Loucy (cell line): ENCODE measurements at regions not wholly inside any gene's neighbourhood (a gene's known extent, or its start where the extent isn't known, plus 50 kb on each side); places are given as distances from the start of the nearest gene placed in this dataset.

Source experiments
- H2AFZ ChIP-seq: fragments of 200-600 bp; sonication (generic); 2 replicates; pipeline ENCODE4 v1.6.0; 2016; ENCODE audit warnings: antibody characterized with exemption, mild to moderate bottlenecking, low read length, moderate library complexity
- H3F3A ChIP-seq: fragments of 200-600 bp; 2 replicates; pipeline ENCODE4 v1.6.0; 2016; ENCODE audit warnings: antibody characterized with exemption, low read depth, mild to moderate bottlenecking
- H3K27me3 ChIP-seq: fragments of 200-600 bp; sonication (generic); 2 replicates; pipeline ENCODE4 v1.6.1; 2014; ENCODE audit warnings: low read length, mild to moderate bottlenecking; ENCODE audit not compliant: insufficient read depth, poor library complexity, severe bottlenecking
- H3K36me3 ChIP-seq: fragments of 200-600 bp; sonication (generic); 2 replicates; pipeline ENCODE4 v1.6.1; 2016; ENCODE audit warnings: low read length; ENCODE audit not compliant: insufficient read depth
- H3K4me1 ChIP-seq: fragments of 200-600 bp; sonication (generic); 2 replicates; pipeline ENCODE4 v1.5.1; 2014; ENCODE audit warnings: low read length, mild to moderate bottlenecking; ENCODE audit not compliant: insufficient read depth, poor library complexity, severe bottlenecking
- H3K4me2 ChIP-seq: fragments of 200-600 bp; sonication (generic); 2 replicates; pipeline ENCODE4 v1.6.0; 2014; ENCODE audit warnings: antibody characterized with exemption, low read length, low read depth, mild to moderate bottlenecking; ENCODE audit not compliant: poor library complexity, severe bottlenecking
- H3K4me3 ChIP-seq: fragments of 200-600 bp; sonication (generic); 2 replicates; pipeline ENCODE4 v1.5.1; 2014; ENCODE audit warnings: low read length, mild to moderate bottlenecking, mixed read lengths; ENCODE audit not compliant: poor library complexity, severe bottlenecking
- H3K79me2 ChIP-seq: fragments of 200-600 bp; sonication (generic); 2 replicates; pipeline ENCODE4 v1.6.1; 2014; ENCODE audit warnings: low read length; ENCODE audit not compliant: insufficient read depth
- H3K9ac ChIP-seq: fragments of 200-600 bp; sonication (generic); 2 replicates; pipeline ENCODE4 v1.6.0; 2014; ENCODE audit warnings: mild to moderate bottlenecking, low read depth, low read length, moderate library complexity; ENCODE audit not compliant: poor library complexity, severe bottlenecking
- H3K9me2 ChIP-seq: fragments of 200-600 bp; sonication (generic); replicated peaks from 2 replicates; pipeline ENCODE4 v1.6.1; 2016; ENCODE audit warnings: low read depth, low read length, mixed read lengths
- H3K9me3 ChIP-seq: fragments of 200-600 bp; sonication (generic); 2 replicates; pipeline ENCODE4 v1.6.1; 2014; ENCODE audit warnings: mild to moderate bottlenecking, antibody characterized with exemption, low read length, low read depth; ENCODE audit not compliant: insufficient read depth
- H4K20me1 ChIP-seq: fragments of 200-600 bp; sonication (generic); 2 replicates; pipeline ENCODE4 v1.6.0; 2014; ENCODE audit warnings: antibody characterized with exemption, low read length, mild to moderate bottlenecking; ENCODE audit not compliant: insufficient read depth, poor library complexity, severe bottlenecking
- EZH2phosphoT487 ChIP-seq: fragments of 200-600 bp; IDR thresholded peaks from 2 replicates; pipeline ENCODE4 v1.6.1; 2018; ENCODE audit warnings: antibody characterized with exemption, mild to moderate bottlenecking, moderate library complexity, borderline replicate concordance
- TF ChIP-seq, protein P1 (sequence below): fragments of 200-600 bp; sonication (generic); conservative IDR thresholded peaks from 2 replicates; pipeline ENCODE4 v1.5.1; 2014; ENCODE audit warnings: mild to moderate bottlenecking, antibody characterized with exemption, low read length

DNA sequence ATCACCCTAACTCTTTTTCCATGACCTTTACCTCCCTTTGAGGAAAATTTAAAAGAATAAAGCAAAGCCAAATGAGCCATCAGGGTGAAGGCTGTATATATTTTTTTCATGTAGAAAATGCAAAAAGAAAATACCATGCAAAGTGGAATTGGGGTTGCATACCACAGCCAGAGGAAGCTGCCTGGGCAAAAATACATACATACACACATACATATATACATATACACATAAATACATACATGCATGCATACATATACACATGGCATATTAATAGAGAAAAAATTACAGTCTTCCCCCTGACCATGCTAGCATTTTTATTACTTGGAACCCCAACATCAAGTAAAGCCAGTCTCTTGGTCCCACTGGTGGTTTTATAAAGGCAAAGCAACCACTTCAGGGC, 63.7 kb upstream of the TMCO5A start:
- H3F3A ChIP-seq = no peaks in the 10 kb centered on the region
- H3K79me2 ChIP-seq = no peaks in the 10 kb centered on the region
- H3K9me2 ChIP-seq = no peaks in the 10 kb centered on the region
- H3K4me3 ChIP-seq = no peak overlapping the region
- TF ChIP-seq EZH2phosphoT487 = no peak
- TF ChIP-seq, protein P1, sequence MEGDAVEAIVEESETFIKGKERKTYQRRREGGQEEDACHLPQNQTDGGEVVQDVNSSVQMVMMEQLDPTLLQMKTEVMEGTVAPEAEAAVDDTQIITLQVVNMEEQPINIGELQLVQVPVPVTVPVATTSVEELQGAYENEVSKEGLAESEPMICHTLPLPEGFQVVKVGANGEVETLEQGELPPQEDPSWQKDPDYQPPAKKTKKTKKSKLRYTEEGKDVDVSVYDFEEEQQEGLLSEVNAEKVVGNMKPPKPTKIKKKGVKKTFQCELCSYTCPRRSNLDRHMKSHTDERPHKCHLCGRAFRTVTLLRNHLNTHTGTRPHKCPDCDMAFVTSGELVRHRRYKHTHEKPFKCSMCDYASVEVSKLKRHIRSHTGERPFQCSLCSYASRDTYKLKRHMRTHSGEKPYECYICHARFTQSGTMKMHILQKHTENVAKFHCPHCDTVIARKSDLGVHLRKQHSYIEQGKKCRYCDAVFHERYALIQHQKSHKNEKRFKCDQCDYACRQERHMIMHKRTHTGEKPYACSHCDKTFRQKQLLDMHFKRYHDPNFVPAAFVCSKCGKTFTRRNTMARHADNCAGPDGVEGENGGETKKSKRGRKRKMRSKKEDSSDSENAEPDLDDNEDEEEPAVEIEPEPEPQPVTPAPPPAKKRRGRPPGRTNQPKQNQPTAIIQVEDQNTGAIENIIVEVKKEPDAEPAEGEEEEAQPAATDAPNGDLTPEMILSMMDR = no peak
- H4K20me1 ChIP-seq = no peaks in the 10 kb centered on the region
- H3K36me3 ChIP-seq = no peaks in the 10 kb centered on the region
- no peak overlapping the region for H3K4me2 ChIP-seq
- no peak overlapping the region for H2AFZ ChIP-seq
- no peaks in the 10 kb centered on the region for H3K4me1 ChIP-seq
- H3K9me3 ChIP-seq = no peaks in the 10 kb centered on the region
- H3K27me3 ChIP-seq = no peaks in the 10 kb centered on the region
- H3K9ac ChIP-seq = no peak overlapping the region

DNA sequence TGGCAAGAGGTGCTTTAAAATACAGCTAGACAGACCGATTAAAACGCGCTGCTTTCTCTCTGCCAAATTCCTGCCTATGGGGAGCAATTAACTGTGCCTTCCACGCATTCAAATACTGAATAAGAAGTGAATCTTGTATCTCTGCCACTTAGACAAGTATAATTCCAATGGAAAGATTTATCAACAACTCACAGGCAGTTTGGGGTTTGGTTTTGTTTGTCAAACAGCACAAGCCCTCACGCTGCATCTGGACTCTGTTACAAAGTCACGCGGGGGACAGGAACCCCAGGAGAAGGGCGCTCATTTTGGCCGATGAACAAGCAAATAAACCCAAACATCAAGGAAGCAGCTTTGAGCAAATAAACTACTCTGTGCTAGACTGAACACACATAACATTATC, 61.8 kb upstream of the TMCO5A start:
- no peak overlapping the region; the same call in none of the 2 replicates for H2AFZ ChIP-seq
- H3K9ac ChIP-seq = no peak overlapping the region

DNA sequence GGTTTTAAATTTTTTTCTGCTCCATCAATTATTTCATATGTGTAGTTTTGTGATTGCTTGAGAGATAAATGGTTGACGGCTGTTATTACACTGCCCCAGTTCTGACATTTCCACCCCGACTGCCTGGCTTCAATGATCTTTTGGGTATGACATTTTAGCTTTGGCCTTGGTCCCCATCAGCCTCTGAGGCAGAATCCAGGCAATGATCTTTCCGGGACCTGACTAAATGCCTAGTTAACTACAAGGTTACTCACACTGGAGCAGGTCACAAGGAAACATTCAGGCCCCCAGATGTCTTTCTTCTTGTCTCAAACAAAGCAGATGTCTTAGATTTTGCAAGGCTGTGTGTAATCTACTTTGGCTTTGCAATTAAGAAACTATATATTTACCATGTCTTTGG, 61.1 kb upstream of the TMCO5A start:
- no peak overlapping the region for H3K4me2 ChIP-seq
- H2AFZ ChIP-seq = no peak overlapping the region
- TF ChIP-seq, protein P1 = no peak
- no peak for TF ChIP-seq EZH2phosphoT487
- no peak overlapping the region for H3K9ac ChIP-seq
- no peaks in the 10 kb centered on the region for H3K4me1 ChIP-seq
- H3K36me3 ChIP-seq = no peaks in the 10 kb centered on the region
- no peaks in the 10 kb centered on the region for H3F3A ChIP-seq
- H3K27me3 ChIP-seq = no peaks in the 10 kb centered on the region
- H3K79me2 ChIP-seq = no peaks in the 10 kb centered on the region
- H3K9me2 ChIP-seq = no peaks in the 10 kb centered on the region
- no peak overlapping the region for H3K4me3 ChIP-seq
- H4K20me1 ChIP-seq = no peaks in the 10 kb centered on the region
- no peaks in the 10 kb centered on the region for H3K9me3 ChIP-seq

More for the DNA sequence above, 61.8 kb upstream of the TMCO5A start:
- no peak for TF ChIP-seq EZH2phosphoT487
- TF ChIP-seq, protein P1 = no peak
- Histone ChIP-seq H4K20me1 (no peaks in the 10 kb centered on the region), H3K9me2 (no peaks in the 10 kb centered on the region), H3K4me1 (no peaks in the 10 kb centered on the region), H3K4me3 (no peak overlapping the region), H3K27me3 (no peaks in the 10 kb centered on the region), H3K79me2 (no peaks in the 10 kb centered on the region), H3K4me2 (no peak overlapping the region), H3F3A (no peaks in the 10 kb centered on the region), H3K36me3 (no peaks in the 10 kb centered on the region), H3K9me3 (no peaks in the 10 kb centered on the region)
